Muscle layer of duodenum (tissue), 2 donors: ENCODE measurements at regions not wholly inside any gene's neighbourhood (a gene's known extent, or its start where the extent isn't known, plus 50 kb on each side); places are given as distances from the start of the nearest gene placed in this dataset.

Source experiments
- H3K27ac ChIP-seq: one replicate; pipeline ENCODE4 v1.7.0; 2013; ENCODE audit warnings: mild to moderate bottlenecking, low read length
- H3K27me3 ChIP-seq: one replicate; pipeline ENCODE4 v1.7.0; 2013; ENCODE audit warnings: low read depth, mild to moderate bottlenecking, control low read depth, low read length
- H3K36me3 ChIP-seq, 2 donors: one replicate each; pipeline ENCODE4 v1.7.0; 2013; ENCODE audit warnings: low read length in 2 of 2, control low read depth in 1 of 2, mild to moderate bottlenecking in 1 of 2; ENCODE audit not compliant: insufficient read depth in 2 of 2, control insufficient read depth in 1 of 2
- H3K4me1 ChIP-seq, 2 donors: one replicate each; pipeline ENCODE4 v1.7.0; 2013; ENCODE audit warnings: low read length in 2 of 2, mild to moderate bottlenecking in 2 of 2, control low read depth in 1 of 2, moderate library complexity in 1 of 2; ENCODE audit not compliant: insufficient read depth in 2 of 2, control insufficient read depth in 1 of 2
- H3K4me3 ChIP-seq, 2 donors: one replicate each; pipeline ENCODE4 v1.7.0; 2013; ENCODE audit warnings: low read length in 2 of 2, low read depth in 1 of 2, mild to moderate bottlenecking in 1 of 2
- H3K9me3 ChIP-seq, 2 donors: one replicate each; pipeline ENCODE4 v1.7.0; 2013; ENCODE audit warnings: low read length in 2 of 2, control low read depth in 1 of 2, mild to moderate bottlenecking in 1 of 2; ENCODE audit not compliant: control insufficient read depth in 1 of 2
- donor health status: healthy.

- no peak overlapping the region for H3K4me3 ChIP-seq
- no peaks in the 10 kb centered on the region for H3K36me3 ChIP-seq
- no peaks in the 10 kb centered on the region for H3K27me3 ChIP-seq
- H3K27ac ChIP-seq: no peak overlapping the region
- no peaks in the 10 kb centered on the region for H3K4me1 ChIP-seq
- no peaks in the 10 kb centered on the region for H3K9me3 ChIP-seq
These were observed 1044.0 kb upstream of the PIK3C3 start for GRCh38 chr18:40911041-40911440.

DNA sequence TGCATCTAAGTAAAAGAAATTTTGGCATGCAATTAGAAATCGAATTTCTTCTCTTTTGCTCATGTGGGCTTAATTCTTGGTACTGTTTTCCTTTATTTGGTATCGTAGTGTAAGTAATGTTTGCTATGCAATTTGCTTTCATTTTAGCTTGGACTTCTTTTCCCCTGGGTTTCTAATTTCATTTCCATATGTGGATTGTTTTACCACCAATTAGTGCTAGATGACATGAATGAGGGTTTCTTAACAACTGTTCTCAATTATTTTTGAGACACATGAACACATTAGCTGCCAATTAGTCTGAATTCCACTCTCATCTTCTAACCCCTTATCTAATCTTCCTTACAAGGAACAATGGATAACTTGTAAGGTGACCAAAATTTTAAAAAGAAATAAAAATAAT is 1047.2 kb upstream of the PIK3C3 start:
- H3K27ac ChIP-seq: no peak overlapping the region
- H3K4me1 ChIP-seq: no peaks in the 10 kb centered on the region
- no peaks in the 10 kb centered on the region for H3K9me3 ChIP-seq
- H3K27me3 ChIP-seq: no peaks in the 10 kb centered on the region
- no peaks in the 10 kb centered on the region for H3K36me3 ChIP-seq
- H3K4me3 ChIP-seq: no peak overlapping the region

- no peaks in the 10 kb centered on the region for H3K36me3 ChIP-seq
- no peaks in the 10 kb centered on the region for H3K9me3 ChIP-seq
- no peaks in the 10 kb centered on the region for H3K27me3 ChIP-seq
- H3K4me3 ChIP-seq: no peak overlapping the region
- H3K27ac ChIP-seq: no peak overlapping the region
- no peaks in the 10 kb centered on the region for H3K4me1 ChIP-seq
These were observed 1050.7 kb upstream of the PIK3C3 start for GRCh38 chr18:40904295-40904694.

DNA sequence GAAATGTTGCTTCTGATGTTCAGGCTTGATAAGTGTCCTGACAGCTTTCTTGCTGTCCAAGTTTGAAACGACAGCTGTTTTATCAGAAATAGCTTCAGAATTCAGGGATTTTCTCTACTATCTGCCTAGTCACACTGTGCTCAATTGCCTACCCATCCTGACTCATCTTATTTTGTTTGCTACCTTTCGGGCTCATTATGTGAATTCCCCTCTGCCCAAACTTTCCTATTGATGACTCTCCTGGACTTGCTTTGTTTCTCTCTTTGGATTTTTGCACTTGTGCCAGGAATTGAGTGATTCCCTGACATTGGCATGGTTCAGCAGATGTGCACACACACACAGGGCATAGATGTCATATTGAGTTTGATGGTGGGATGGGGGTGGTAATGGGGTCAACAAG is 1052.6 kb upstream of the PIK3C3 start:
- Histone ChIP-seq H3K4me3 (no peak overlapping the region), H3K27me3 (no peaks in the 10 kb centered on the region), H3K4me1 (no peaks in the 10 kb centered on the region), H3K27ac (no peak overlapping the region), H3K36me3 (no peaks in the 10 kb centered on the region), H3K9me3 (no peaks in the 10 kb centered on the region)

DNA sequence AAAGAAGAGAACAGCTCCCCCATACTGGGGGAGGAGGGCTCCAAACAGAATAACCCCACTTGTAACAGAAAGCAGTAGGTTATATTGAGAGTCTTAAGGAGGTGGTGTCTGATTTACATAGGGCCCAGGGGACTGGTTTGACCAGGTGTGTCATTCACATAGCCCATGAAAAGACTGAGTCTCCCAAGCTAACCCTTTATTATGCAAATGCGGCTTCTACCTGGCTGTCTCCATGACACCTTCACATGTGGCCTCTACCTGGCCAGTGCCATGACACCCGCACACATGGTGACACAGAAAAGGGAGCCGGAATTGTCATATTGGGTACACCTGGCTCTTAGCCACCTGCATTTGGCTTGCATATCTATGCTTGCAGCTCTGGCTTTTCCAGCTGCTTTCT is 1057.2 kb upstream of the PIK3C3 start:
- Histone ChIP-seq H3K4me1 (no peaks in the 10 kb centered on the region), H3K27ac (no peak overlapping the region), H3K36me3 (no peaks in the 10 kb centered on the region), H3K4me3 (no peak overlapping the region), H3K9me3 (peaks cover 0 to 3% of the 10 kb centered on the region in 2 donors), H3K27me3 (no peaks in the 10 kb centered on the region)

- no peaks in the 10 kb centered on the region for H3K27me3 ChIP-seq
- no peaks in the 10 kb centered on the region for H3K36me3 ChIP-seq
- no peak overlapping the region for H3K4me3 ChIP-seq
- H3K4me1 ChIP-seq: no peaks in the 10 kb centered on the region
- H3K27ac ChIP-seq: no peak overlapping the region
- H3K9me3 ChIP-seq: no peaks in the 10 kb centered on the region
These were observed 1071.8 kb upstream of the PIK3C3 start for GRCh38 chr18:40883271-40883670.

GRCh38 chr18:40882468-40882867 is 1072.6 kb upstream of the PIK3C3 start:
- Histone ChIP-seq H3K9me3 (no peaks in the 10 kb centered on the region), H3K36me3 (no peaks in the 10 kb centered on the region), H3K27me3 (no peaks in the 10 kb centered on the region), H3K27ac (no peak overlapping the region), H3K4me3 (no peak overlapping the region), H3K4me1 (no peaks in the 10 kb centered on the region)

DNA sequence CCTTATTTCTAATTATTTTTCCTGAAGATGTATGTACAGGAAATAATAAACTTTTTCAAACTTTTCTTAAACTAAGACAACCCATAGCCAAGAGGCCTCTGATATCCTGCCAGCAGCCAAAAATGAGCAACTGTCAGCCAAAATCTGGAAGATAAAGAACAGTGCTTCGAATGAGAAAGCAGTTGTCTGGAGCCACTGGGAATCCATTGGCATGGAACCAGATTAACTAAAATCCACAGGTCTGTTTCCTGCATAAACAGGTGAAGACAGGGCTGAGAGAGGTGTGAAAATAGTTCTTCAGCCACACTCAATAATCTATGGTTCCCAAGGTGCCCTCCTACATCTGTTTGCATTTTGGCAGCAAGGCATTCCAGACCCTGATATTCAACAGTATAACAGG is 1076.7 kb upstream of the PIK3C3 start:
- Histone ChIP-seq H3K36me3 (no peaks in the 10 kb centered on the region), H3K4me1 (no peaks in the 10 kb centered on the region), H3K9me3 (no peaks in the 10 kb centered on the region), H3K27me3 (no peaks in the 10 kb centered on the region), H3K4me3 (no peak overlapping the region), H3K27ac (no peak overlapping the region)

DNA sequence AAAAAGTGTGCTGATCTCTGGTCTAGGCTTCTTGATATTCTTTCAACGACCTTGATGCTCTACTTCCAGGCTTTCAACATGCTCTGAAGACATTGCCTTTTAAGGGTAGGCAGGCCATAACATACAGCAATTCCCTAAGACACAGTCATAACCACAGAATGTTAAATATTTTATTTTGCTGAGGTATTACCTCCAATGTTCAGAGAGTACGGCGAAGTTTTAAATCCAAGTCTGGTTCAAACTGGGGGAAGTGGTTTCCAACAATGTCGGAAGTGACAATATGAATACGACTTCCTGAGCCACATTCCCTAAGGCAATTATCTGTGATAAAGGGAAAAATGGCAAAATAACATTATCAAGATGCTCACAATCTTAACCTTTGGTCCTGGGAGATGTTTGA is 1077.9 kb upstream of the PIK3C3 start:
- no peaks in the 10 kb centered on the region for H3K9me3 ChIP-seq
- H3K27ac ChIP-seq: no peak overlapping the region
- no peaks in the 10 kb centered on the region for H3K4me1 ChIP-seq
- no peaks in the 10 kb centered on the region for H3K27me3 ChIP-seq
- H3K36me3 ChIP-seq: no peaks in the 10 kb centered on the region
- no peak overlapping the region for H3K4me3 ChIP-seq

DNA sequence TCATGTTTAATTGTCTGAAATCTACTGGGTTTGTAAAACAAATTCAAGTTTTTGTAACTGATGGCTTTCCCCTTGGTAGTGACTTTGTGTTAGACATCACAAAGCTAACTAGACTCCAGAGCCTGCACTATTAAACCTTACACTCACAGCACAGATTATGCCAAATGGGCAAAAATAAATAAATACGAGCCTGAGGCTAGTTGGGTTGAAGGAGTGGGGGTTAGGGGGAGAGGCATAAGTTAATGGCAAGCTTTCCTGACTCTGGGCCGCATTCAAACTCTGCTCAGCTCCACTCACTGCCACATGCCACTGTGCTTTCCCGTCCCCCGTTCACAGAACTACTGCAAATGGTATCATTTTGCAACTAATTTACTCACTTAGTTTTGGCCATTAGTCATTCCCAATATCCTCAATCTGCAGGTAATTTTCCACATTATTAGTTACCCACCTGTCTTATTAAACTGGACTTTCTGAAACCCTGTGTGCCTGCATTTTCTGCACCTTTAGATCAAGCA is 1079.9 kb upstream of the PIK3C3 start:
- H3K36me3 ChIP-seq: no peaks in the 10 kb centered on the region
- H3K4me1 ChIP-seq: no peaks in the 10 kb centered on the region
- H3K4me3 ChIP-seq: no peak overlapping the region
- no peaks in the 10 kb centered on the region for H3K9me3 ChIP-seq
- H3K27me3 ChIP-seq: no peaks in the 10 kb centered on the region
- H3K27ac ChIP-seq: no peak overlapping the region

DNA sequence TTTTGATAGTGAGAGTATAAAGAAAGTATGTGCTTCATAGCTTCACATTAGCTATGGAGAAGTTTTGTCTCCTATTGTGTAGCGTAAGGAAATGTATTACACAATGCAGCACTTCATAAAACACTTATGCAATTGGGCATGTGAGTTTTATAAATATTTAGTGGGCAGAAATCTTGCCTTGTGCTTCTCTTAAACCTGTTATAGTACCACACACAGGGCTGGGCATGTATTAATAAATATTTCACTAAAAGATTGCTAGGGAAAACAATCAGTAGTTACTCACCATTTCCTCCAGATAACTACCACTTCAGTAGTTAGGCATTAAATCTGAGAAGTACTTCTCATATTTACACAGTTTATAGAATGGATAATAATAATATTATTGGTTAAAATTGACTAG is 1080.8 kb upstream of the PIK3C3 start:
- Histone ChIP-seq H3K4me3 (no peak overlapping the region), H3K27me3 (no peaks in the 10 kb centered on the region), H3K27ac (no peak overlapping the region), H3K9me3 (no peaks in the 10 kb centered on the region), H3K4me1 (no peaks in the 10 kb centered on the region), H3K36me3 (no peaks in the 10 kb centered on the region)

DNA sequence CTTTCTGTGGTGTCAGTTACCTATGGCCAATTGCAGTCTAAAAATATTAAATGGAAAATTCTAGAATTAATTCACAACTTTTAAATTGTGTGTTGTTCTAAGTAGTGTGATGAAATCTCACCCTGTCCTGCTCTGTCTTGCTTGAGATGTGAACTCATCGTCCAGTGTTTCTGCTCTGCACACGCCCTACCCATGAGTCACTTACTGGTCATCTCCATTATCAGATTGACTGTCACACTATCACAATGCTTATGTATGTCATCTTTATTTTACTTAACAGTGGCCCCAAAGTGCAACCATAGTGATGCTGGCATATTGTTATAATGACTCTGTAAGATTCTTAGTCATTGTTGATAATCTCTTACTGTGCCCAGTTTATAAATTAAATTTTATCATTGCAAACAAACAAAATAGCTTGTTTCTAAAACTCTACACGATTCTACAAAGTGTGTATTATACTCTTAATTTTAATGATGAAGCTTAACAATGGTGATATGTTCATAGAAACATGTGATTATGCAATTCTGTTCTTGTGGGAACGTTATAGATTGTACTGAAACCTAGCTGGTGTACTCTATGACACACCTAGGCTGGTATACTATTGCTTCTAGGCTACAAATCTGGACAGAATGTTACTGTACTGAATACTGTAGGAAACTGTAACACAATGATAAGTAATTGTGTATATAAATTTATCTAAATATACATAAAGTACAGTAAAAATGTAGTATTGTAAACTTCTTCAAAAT is 1086.8 kb upstream of the PIK3C3 start:
- H3K4me3 ChIP-seq: no peak overlapping the region
- no peaks in the 10 kb centered on the region for H3K9me3 ChIP-seq
- no peaks in the 10 kb centered on the region for H3K36me3 ChIP-seq
- H3K4me1 ChIP-seq: no peaks in the 10 kb centered on the region
- H3K27ac ChIP-seq: no peak overlapping the region
- H3K27me3 ChIP-seq: no peaks in the 10 kb centered on the region
